ENCODE measurements at regions not wholly inside any gene's neighbourhood (a gene's known extent, or its start where the extent isn't known, plus 50 kb on each side); places are given as distances from the start of the nearest gene placed in this dataset.

- Histone ChIP-seq H3K27me3 (ENCODE audit: control insufficient read depth, insufficient read depth, low read length) (no peaks in the 10 kb centered on the region), H2BK5ac (ENCODE audit: low read depth, low read length, poor library complexity, severe bottlenecking) (no peak overlapping the region), H3K9me3 (ENCODE audit: control insufficient read depth, insufficient read depth, low read length) (peaks cover 36% of the 10 kb centered on the region), H3K4me2 (ENCODE audit: low read depth, low read length) (no peak overlapping the region), H3K18ac (ENCODE audit: low read depth, low read length) (no peak overlapping the region), H2AFZ (replicated peaks; ENCODE audit: low read length, poor library complexity) (no peak overlapping the region), H3K79me1 (ENCODE audit: low read depth in 1 of 2, low read length in 2 of 2) (no peaks in the 10 kb centered on the region), H3K36me3 (ENCODE audit: control insufficient read depth, insufficient read depth, low read length) (no peaks in the 10 kb centered on the region), H4K5ac (ENCODE audit: low read depth, low read length) (no peak overlapping the region), H2AK5ac (ENCODE audit: low read depth, low read length) (no peak overlapping the region), H2AK9ac (replicated peaks; ENCODE audit: low read depth, low read length, poor library complexity) (no peak overlapping the region), H3K27ac (ENCODE audit: insufficient read depth, low read length) (no peak overlapping the region), H4K8ac (ENCODE audit: low read depth in 2 of 2, low read length in 2 of 2) (no peak overlapping the region), H3K9ac (ENCODE audit: low read depth, low read length) (no peak overlapping the region), H4K91ac (ENCODE audit: insufficient read depth, low read depth, low read length) (no peak overlapping the region), H4K20me1 (ENCODE audit: insufficient read depth, low read length) (no peaks in the 10 kb centered on the region), H3K14ac (replicated peaks; ENCODE audit: low read depth, low read length) (no peak overlapping the region), H3K9me1 (ENCODE audit: insufficient read depth, low read length) (no peaks in the 10 kb centered on the region), H2BK120ac (ENCODE audit: low read depth, low read length) (no peak overlapping the region), H3K4me1 (ENCODE audit: control insufficient read depth, insufficient read depth, low read length) (no peaks in the 10 kb centered on the region), H3K4ac (ENCODE audit: low read depth, low read length) (no peak overlapping the region), H3K23ac (ENCODE audit: low read depth, low read length) (no peak overlapping the region), H2BK20ac (ENCODE audit: low read depth, low read length) (no peak overlapping the region), H2BK15ac (ENCODE audit: low read depth, low read length) (no peak overlapping the region), H3K4me3 (ENCODE audit: insufficient read depth, low read depth, low read length) (no peak overlapping the region), H3K56ac (ENCODE audit: extremely low read depth, insufficient read depth, low read length) (no peak overlapping the region)
- no TSS peak for BruUV-seq (replicated peaks)
- intact Hi-C loops (cut with micrococcal nuclease) (no loop called here), dilution Hi-C loops (cut with HindIII; ENCODE audit: low sequenced_read_pairs, unreplicated experiment) (no loop called here), in situ Hi-C loops (cut with MboI; ENCODE audit: low sequenced_read_pairs) (no loop called here)
- no peak for TF ChIP-seq CHD1 (IDR thresholded peaks at IDR 0.05; ENCODE audit: low read depth, low read length)
- TF ChIP-seq POLR2A (IDR thresholded peaks at IDR 0.05; ENCODE audit: low read depth, low read length), result no peak
- no CpG with 5 or more reads among the region's 7 CpGs for WGBS, 2 experiments (ENCODE audit: extremely low coverage in 2 of 2, insufficient read length in 1 of 2)
- ChIA-PET POLR2A (ENCODE audit: unreplicated experiment) (no interaction called here), CTCF (no interaction called here)
- ATAC-seq (ENCODE audit: low read depth) (no peak), DNase-seq (no peak)
Observed at GRCh38 chr2:2892892-2893291, 484.7 kb downstream of the EIPR1 start.
